SK-N-SH (cell line): ENCODE measurements at regions not wholly inside any gene's neighbourhood (a gene's known extent, or its start where the extent isn't known, plus 50 kb on each side); places are given as distances from the start of the nearest gene placed in this dataset.

Experiments used
- CTCF ChIP-seq: fragments of 200-600 bp; sonication (generic); IDR thresholded peaks from 2 replicates; pipeline ENCODE4 v1.6.1; 2017; ENCODE audit warnings: antibody characterized with exemption, mild to moderate bottlenecking, moderate library complexity
- EP300 ChIP-seq, 2 experiments: IDR thresholded peaks; 2 replicates each; pipeline versions ENCODE4 v1.4.0 to v1.6.1; 2012; ENCODE audit warnings: borderline replicate concordance in 1 of 2, low read depth in 1 of 2, low read length in 1 of 2
- FOXJ3 ChIP-seq: sonication (generic); formaldehyde crosslinking; IDR thresholded peaks from 2 replicates; pipeline ENCODE4 v1.5.1; 2020; ENCODE audit warnings: mild to moderate bottlenecking, missing genetic modification reagents
- FOXM1 ChIP-seq: IDR thresholded peaks from 2 replicates; pipeline ENCODE4 v1.4.0; 2012; ENCODE audit warnings: low read depth, mild to moderate bottlenecking
- JUND ChIP-seq: IDR thresholded peaks from 2 replicates; pipeline ENCODE4 v1.4.0; 2012
- MXI1 ChIP-seq: IDR thresholded peaks from 2 replicates; pipeline ENCODE4 v1.6.1; 2012; ENCODE audit warnings: mild to moderate bottlenecking, low read depth, low read length, improper control_type of control experiment
- NRF1 ChIP-seq: IDR thresholded peaks from 2 replicates; pipeline ENCODE4 v1.6.1; 2012; ENCODE audit warnings: low read depth, mild to moderate bottlenecking, low read length
- POLR2AphosphoS5 ChIP-seq: IDR thresholded peaks from 2 replicates; pipeline ENCODE4 v1.6.1; 2012; ENCODE audit warnings: low read depth, low read length
- REST ChIP-seq: IDR thresholded peaks from 2 replicates; pipeline ENCODE4 v1.6.1; 2012; ENCODE audit warnings: mild to moderate bottlenecking, low read depth, low read length, moderate library complexity
- RFX5 ChIP-seq: IDR thresholded peaks from 2 replicates; pipeline ENCODE4 v1.6.1; 2012; ENCODE audit warnings: mild to moderate bottlenecking, improper control_type of control experiment, low read length
- RXRA ChIP-seq: IDR thresholded peaks from 2 replicates; pipeline ENCODE4 v1.4.0; 2012; ENCODE audit warnings: low read depth, mild to moderate bottlenecking, borderline replicate concordance
- TAF1 ChIP-seq: IDR thresholded peaks from 2 replicates; pipeline ENCODE4 v1.6.1; 2012; ENCODE audit warnings: low read depth, mild to moderate bottlenecking, low read length, moderate library complexity, borderline replicate concordance

DNA sequence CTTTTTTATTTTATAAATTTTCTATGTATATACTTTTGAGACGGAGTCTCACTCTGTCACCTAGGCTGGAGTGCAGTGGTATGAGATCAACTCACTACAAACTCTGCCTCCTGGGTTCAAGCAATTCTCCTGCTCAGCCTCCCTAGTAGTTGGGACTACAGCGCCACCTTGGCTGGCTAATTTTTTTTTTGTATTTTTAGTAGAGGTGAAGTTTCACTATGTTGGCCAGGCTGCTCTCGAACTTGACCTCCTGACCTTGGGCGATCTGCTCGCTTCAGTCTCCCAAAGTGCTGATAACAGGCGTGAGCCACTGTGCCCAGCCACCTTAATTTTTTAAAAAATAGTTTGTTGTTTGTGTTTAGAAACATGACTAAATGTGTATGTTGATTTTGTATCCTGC lies 76.6 kb downstream of the FBXO4 start:
- TF ChIP-seq CTCF (no peak), JUND (no peak), REST (no peak), FOXJ3 (no peak), FOXM1 (no peak), TAF1 (no peak), RXRA (no peak), EP300 (IDR thresholded peaks at IDR 0.05; ENCODE audit: borderline replicate concordance in 1 of 2, low read depth in 1 of 2, low read length in 1 of 2) (no peak), RFX5 (no peak), MXI1 (no peak), NRF1 (no peak), POLR2AphosphoS5 (no peak)
